ENCODE measurements at regions not wholly inside any gene's neighbourhood (a gene's known extent, or its start where the extent isn't known, plus 50 kb on each side); places are given as distances from the start of the nearest gene placed in this dataset.

DNA sequence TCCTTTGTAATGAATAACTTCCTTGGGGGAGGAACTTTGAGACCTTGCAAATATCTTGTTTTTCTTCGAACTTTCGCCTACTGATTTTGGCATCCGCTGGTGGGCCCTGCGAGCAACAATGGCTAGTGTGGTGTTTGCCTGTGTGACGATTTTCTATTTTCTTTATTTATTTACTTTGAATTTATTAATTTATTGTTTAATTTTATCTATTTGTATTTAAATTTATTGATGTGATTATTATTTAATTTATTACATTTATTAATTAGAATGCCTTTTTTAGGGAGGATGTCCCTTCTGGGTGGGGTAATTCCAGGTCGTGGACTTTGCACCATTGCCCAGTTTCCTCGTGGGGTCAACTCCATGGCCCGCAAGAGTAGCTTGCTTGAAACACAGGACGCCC, 149.7 kb downstream of the ZNF664 start:
- peaks cover 3% of the 10 kb centered on the region for H3K9me3 Mint-ChIP-seq (ENCODE audit: unreplicated experiment)
- peaks cover 13% of the 10 kb centered on the region for H3K27me3 Mint-ChIP-seq (ENCODE audit: low read depth, unreplicated experiment)
- H3K4me1 ChIP-seq (ENCODE audit: insufficient read depth, low read length), result no peaks in the 10 kb centered on the region
- no peak overlapping the region for H3K27ac ChIP-seq (ENCODE audit: low read depth, low read length)
- FAIRE-seq, result no peak
- no peak for DNase-seq (ENCODE audit: low read depth)
- TF ChIP-seq EZH2 (IDR thresholded peaks at IDR 0.05; ENCODE audit: insufficient read depth, low read length) (no peak), CTCF (IDR thresholded peaks at IDR 0.05; ENCODE audit: insufficient read depth, low read depth, low read length) (no peak)
- no peaks in the 10 kb centered on the region for H3K36me3 Mint-ChIP-seq (ENCODE audit: low read depth, unreplicated experiment)
- H3K4me2 ChIP-seq (ENCODE audit: low read length), result no peak overlapping the region
- no peaks in the 10 kb centered on the region for H4K20me1 ChIP-seq (ENCODE audit: insufficient read depth, low read length)
- H3K9me3 ChIP-seq (ENCODE audit: insufficient read depth, low read depth, low read length), result no peaks in the 10 kb centered on the region
- H3K27me3 ChIP-seq (ENCODE audit: insufficient read depth, low read length), result peaks cover 5% of the 10 kb centered on the region
- no peaks in the 10 kb centered on the region for H3K4me1 Mint-ChIP-seq (ENCODE audit: low read depth, unreplicated experiment)
- H3K27ac Mint-ChIP-seq (ENCODE audit: unreplicated experiment), result no peak overlapping the region
- H3K4me3 ChIP-seq (ENCODE audit: insufficient read depth, low read depth, low read length), result no peak overlapping the region
- H3K36me3 ChIP-seq (ENCODE audit: insufficient read depth, low read length), result no peaks in the 10 kb centered on the region
- H3K4me3 Mint-ChIP-seq (ENCODE audit: unreplicated experiment), result no peak overlapping the region
- no peak overlapping the region for H3K9ac ChIP-seq (ENCODE audit: low read length)
- no peak overlapping the region for H2AFZ ChIP-seq (ENCODE audit: low read depth, low read length)
- no peaks in the 10 kb centered on the region for H3K79me2 ChIP-seq (ENCODE audit: insufficient read depth, low read length)

DNA sequence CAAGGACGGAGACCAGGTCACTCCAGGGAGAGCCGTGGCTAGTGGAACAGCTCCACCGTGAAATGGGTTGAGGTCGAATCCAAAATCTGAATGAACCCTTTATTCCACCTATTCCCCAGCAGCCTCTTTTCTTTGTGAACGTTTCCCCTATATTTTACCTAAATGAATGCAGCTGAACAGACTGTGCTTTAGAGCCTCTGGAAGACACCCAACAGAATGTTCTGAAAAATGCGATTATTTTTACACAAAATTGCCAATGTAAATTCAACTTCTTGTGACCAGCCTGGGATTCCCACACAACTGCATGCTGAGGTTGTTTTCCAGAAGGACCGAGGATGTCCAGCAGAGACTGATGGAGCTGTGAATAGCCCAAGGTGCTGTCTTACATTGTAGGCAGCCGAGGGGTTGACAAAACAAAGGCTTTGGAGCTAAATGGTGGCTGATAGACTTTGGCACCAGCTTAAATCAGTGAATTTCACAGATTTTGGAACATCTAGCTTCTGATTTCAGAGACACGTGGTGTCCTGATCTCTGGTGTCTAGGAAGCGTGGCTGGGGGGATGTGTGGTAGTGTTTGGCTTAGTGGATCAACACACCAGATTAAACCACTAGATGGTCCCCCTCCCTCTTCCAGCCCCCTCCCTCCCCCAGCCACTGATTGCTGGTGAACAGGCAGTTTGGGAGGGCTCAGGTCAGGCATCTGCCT, 150.4 kb downstream of the ZNF664 start:
- Mint-ChIP-seq H3K36me3 (ENCODE audit: low read depth, unreplicated experiment) (no peaks in the 10 kb centered on the region), H3K27me3 (ENCODE audit: low read depth, unreplicated experiment) (peaks cover 13% of the 10 kb centered on the region), H3K4me1 (ENCODE audit: low read depth, unreplicated experiment) (no peaks in the 10 kb centered on the region), H3K9me3 (ENCODE audit: unreplicated experiment) (peaks cover 3% of the 10 kb centered on the region), H3K27ac (ENCODE audit: unreplicated experiment) (no peak overlapping the region), H3K4me3 (ENCODE audit: unreplicated experiment) (no peak overlapping the region)
- Histone ChIP-seq H3K9me3 (ENCODE audit: insufficient read depth, low read depth, low read length) (no peaks in the 10 kb centered on the region), H3K36me3 (ENCODE audit: insufficient read depth, low read length) (no peaks in the 10 kb centered on the region), H2AFZ (ENCODE audit: low read depth, low read length) (no peak overlapping the region), H3K79me2 (ENCODE audit: insufficient read depth, low read length) (no peaks in the 10 kb centered on the region), H3K4me3 (ENCODE audit: insufficient read depth, low read depth, low read length) (no peak overlapping the region), H4K20me1 (ENCODE audit: insufficient read depth, low read length) (no peaks in the 10 kb centered on the region), H3K27ac (ENCODE audit: low read depth, low read length) (no peak overlapping the region), H3K27me3 (ENCODE audit: insufficient read depth, low read length) (peaks cover 5% of the 10 kb centered on the region), H3K4me2 (ENCODE audit: low read length) (no peak overlapping the region), H3K4me1 (ENCODE audit: insufficient read depth, low read length) (no peaks in the 10 kb centered on the region), H3K9ac (ENCODE audit: low read length) (no peak overlapping the region)
- DNase-seq (ENCODE audit: low read depth) (no peak), FAIRE-seq (no peak)
- TF ChIP-seq CTCF (IDR thresholded peaks at IDR 0.05; ENCODE audit: insufficient read depth, low read depth, low read length) (no peak), EZH2 (IDR thresholded peaks at IDR 0.05; ENCODE audit: insufficient read depth, low read length) (no peak)

GRCh38 chr12:124125203-124125871, 152.3 kb downstream of the ZNF664 start:
- Mint-ChIP-seq H3K9me3 (ENCODE audit: unreplicated experiment) (peaks cover 3% of the 10 kb centered on the region), H3K27ac (ENCODE audit: unreplicated experiment) (no peak overlapping the region), H3K4me1 (ENCODE audit: low read depth, unreplicated experiment) (no peaks in the 10 kb centered on the region), H3K4me3 (ENCODE audit: unreplicated experiment) (no peak overlapping the region), H3K36me3 (ENCODE audit: low read depth, unreplicated experiment) (no peaks in the 10 kb centered on the region), H3K27me3 (ENCODE audit: low read depth, unreplicated experiment) (peaks cover 13% of the 10 kb centered on the region)
- Histone ChIP-seq H3K79me2 (ENCODE audit: insufficient read depth, low read length) (no peaks in the 10 kb centered on the region), H3K9me3 (ENCODE audit: insufficient read depth, low read depth, low read length) (no peaks in the 10 kb centered on the region), H2AFZ (ENCODE audit: low read depth, low read length) (no peak overlapping the region), H3K27me3 (ENCODE audit: insufficient read depth, low read length) (peaks cover 5% of the 10 kb centered on the region), H3K4me3 (ENCODE audit: insufficient read depth, low read depth, low read length) (no peak overlapping the region), H3K36me3 (ENCODE audit: insufficient read depth, low read length) (no peaks in the 10 kb centered on the region), H3K27ac (ENCODE audit: low read depth, low read length) (no peak overlapping the region), H3K9ac (ENCODE audit: low read length) (no peak overlapping the region), H3K4me1 (ENCODE audit: insufficient read depth, low read length) (no peaks in the 10 kb centered on the region), H3K4me2 (ENCODE audit: low read length) (no peak overlapping the region), H4K20me1 (ENCODE audit: insufficient read depth, low read length) (no peaks in the 10 kb centered on the region)
- TF ChIP-seq CTCF (IDR thresholded peaks at IDR 0.05; ENCODE audit: insufficient read depth, low read depth, low read length), result no peak
- TF ChIP-seq EZH2 (IDR thresholded peaks at IDR 0.05; ENCODE audit: insufficient read depth, low read length), result no peak
- DNase-seq (ENCODE audit: low read depth) (peak; percentile 18), FAIRE-seq (no peak)
